Body of pancreas (tissue), 4 donors: ENCODE measurements at regions not wholly inside any gene's neighbourhood (a gene's known extent, or its start where the extent isn't known, plus 50 kb on each side); places are given as distances from the start of the nearest gene placed in this dataset.

Experiments
- ATAC-seq: fragments of 150-250 bp; one replicate; pipeline ENCODE4 v1.9.1; 2016
- DNase-seq, 4 donors: peaks; one replicate each; pipeline ENCODE4 v3.0.0-alpha.2; 2019
- H3K27ac ChIP-seq, 4 donors: fragments of 200-600 bp; sonication (generic); 1 replicate in 3 of 4; 2 replicates in 1 of 4; pipeline versions ENCODE4 v1.5.1 to v1.6.1; 2016 to 2019; ENCODE audit warnings: mild to moderate bottlenecking in 1 of 4, mixed read lengths in 1 of 4, moderate library complexity in 1 of 4
- H3K27me3 ChIP-seq, 2 donors: fragments of 200-600 bp; sonication (generic); one replicate each; pipeline ENCODE4 v1.6.0; 2016; ENCODE audit warnings: mild to moderate bottlenecking in 1 of 2
- H3K36me3 ChIP-seq, 2 donors: fragments of 200-600 bp; sonication (generic); replicated peaks in 1 of 2; 2 replicates each; pipeline ENCODE4 v1.5.1; 2016; ENCODE audit warnings: low read depth in 2 of 2; ENCODE audit not compliant: insufficient read depth in 1 of 2
- H3K4me1 ChIP-seq: fragments of 200-600 bp; sonication (generic); one replicate; pipeline ENCODE4 v1.6.0; 2016
- H3K4me3 ChIP-seq, 2 donors: fragments of 200-600 bp; sonication (generic); 1 replicate in 1 of 2; 2 replicates in 1 of 2; pipeline ENCODE4 v1.5.1; 2016 to 2019
- H3K9me3 ChIP-seq, 3 donors: fragments of 200-600 bp; sonication (generic); 1 replicate in 2 of 3; 2 replicates in 1 of 3; pipeline ENCODE4 v1.5.1; 2016
- POLR2A ChIP-seq, 3 donors: fragments of 450-650 bp; IDR thresholded peaks; one replicate each; pipeline ENCODE4 v1.6.1; 2016; ENCODE audit warnings: antibody characterized with exemption in 3 of 3, mild to moderate bottlenecking in 2 of 3
- WGBS, 2 donors: methylation state at CpG; one replicate each; pipeline ENCODE4 v1.1.5; 2017; 5-methylcytosine and 5-hydroxymethylcytosine counted together
- intact Hi-C: fragments of 100-400 bp; cut with DNase I; formaldehyde crosslinking; loops from one replicate; pipeline ENCODE4 v1.15.1; 2023
- TF ChIP-seq, protein P1 (sequence below), 7 experiments: fragments of 450-650 bp in 4 of 7; fragments of 200-600 bp in 3 of 7; sonication (generic) in 3 of 7; IDR thresholded peaks; one replicate each; pipeline ENCODE4 v1.5.1; 2016 to 2019; ENCODE audit warnings: antibody characterized with exemption in 7 of 7

GRCh38 chr13:22469452-22469851 lies 711.3 kb upstream of the SGCG start:
- no peak for TF ChIP-seq POLR2A (IDR thresholded peaks at IDR 0.05)
- TF ChIP-seq, protein P1, sequence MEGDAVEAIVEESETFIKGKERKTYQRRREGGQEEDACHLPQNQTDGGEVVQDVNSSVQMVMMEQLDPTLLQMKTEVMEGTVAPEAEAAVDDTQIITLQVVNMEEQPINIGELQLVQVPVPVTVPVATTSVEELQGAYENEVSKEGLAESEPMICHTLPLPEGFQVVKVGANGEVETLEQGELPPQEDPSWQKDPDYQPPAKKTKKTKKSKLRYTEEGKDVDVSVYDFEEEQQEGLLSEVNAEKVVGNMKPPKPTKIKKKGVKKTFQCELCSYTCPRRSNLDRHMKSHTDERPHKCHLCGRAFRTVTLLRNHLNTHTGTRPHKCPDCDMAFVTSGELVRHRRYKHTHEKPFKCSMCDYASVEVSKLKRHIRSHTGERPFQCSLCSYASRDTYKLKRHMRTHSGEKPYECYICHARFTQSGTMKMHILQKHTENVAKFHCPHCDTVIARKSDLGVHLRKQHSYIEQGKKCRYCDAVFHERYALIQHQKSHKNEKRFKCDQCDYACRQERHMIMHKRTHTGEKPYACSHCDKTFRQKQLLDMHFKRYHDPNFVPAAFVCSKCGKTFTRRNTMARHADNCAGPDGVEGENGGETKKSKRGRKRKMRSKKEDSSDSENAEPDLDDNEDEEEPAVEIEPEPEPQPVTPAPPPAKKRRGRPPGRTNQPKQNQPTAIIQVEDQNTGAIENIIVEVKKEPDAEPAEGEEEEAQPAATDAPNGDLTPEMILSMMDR (IDR thresholded peaks at IDR 0.05) = no peak
- H3K27me3 ChIP-seq = no peaks in the 10 kb centered on the region
- H3K4me1 ChIP-seq = peaks cover 5% of the 10 kb centered on the region
- H3K36me3 ChIP-seq = no peaks in the 10 kb centered on the region
- H3K4me3 ChIP-seq = no peak overlapping the region
- H3K9me3 ChIP-seq = no peaks in the 10 kb centered on the region
- WGBS, 2 donors = 69 to 86% methylated on average over 4 of the region's 4 CpGs
- DNase-seq = no peak
- H3K27ac ChIP-seq = no peak overlapping the region
- intact Hi-C loops = no loop called here
- no peak for ATAC-seq

GRCh38 chr13:22470075-22470474 lies 710.7 kb upstream of the SGCG start:
- Histone ChIP-seq H3K27me3 (no peaks in the 10 kb centered on the region), H3K36me3 (no peaks in the 10 kb centered on the region), H3K27ac (no peak overlapping the region), H3K4me3 (no peak overlapping the region), H3K4me1 (peaks cover 5% of the 10 kb centered on the region), H3K9me3 (no peaks in the 10 kb centered on the region)
- no peak for ATAC-seq
- WGBS, 2 donors = 84% methylated on average over 3 of the region's 3 CpGs
- intact Hi-C loops = no loop called here
- TF ChIP-seq, protein P1 (IDR thresholded peaks at IDR 0.05) = no peak
- TF ChIP-seq POLR2A (IDR thresholded peaks at IDR 0.05) = no peak
- no peak for DNase-seq

DNA sequence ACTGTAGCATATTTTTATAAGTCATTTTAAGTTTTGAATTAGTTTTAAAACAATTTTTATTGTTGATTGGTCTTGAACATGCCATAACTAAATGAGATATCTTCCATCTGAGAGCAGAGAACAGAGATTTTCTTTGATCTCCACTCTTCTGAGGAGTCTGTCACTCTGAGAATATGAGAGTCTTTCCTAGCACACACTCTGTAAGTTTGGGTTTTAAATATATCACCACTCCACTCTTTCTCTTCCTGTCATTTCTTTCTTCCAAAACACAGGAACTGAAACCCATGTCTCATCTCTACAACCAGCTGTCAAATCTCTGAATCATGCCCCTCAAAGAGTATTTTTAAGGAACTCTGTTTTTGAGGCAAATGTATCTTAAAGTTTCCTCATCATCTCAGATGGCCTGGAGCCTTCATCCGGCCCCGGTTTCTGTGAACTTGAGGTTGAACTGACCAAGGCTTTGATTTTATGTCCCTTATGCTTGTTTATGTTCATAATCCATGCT lies 698.2 kb upstream of the SGCG start:
- H3K27ac ChIP-seq = no peak overlapping the region
- ATAC-seq (no peak), DNase-seq (no peak)
- 77 to 90% methylated on average over 2 of the region's 2 CpGs for WGBS, 2 donors
- H3K27me3 ChIP-seq = no peaks in the 10 kb centered on the region
- H3K9me3 ChIP-seq = no peaks in the 10 kb centered on the region
- intact Hi-C loops = no loop called here
- H3K4me3 ChIP-seq = no peak overlapping the region
- H3K36me3 ChIP-seq = no peaks in the 10 kb centered on the region
- TF ChIP-seq, protein P1 (IDR thresholded peaks at IDR 0.05) = no peak
- no peak for TF ChIP-seq POLR2A (IDR thresholded peaks at IDR 0.05)
- H3K4me1 ChIP-seq = no peaks in the 10 kb centered on the region

- Histone ChIP-seq H3K36me3 (no peaks in the 10 kb centered on the region), H3K9me3 (no peaks in the 10 kb centered on the region), H3K4me1 (no peaks in the 10 kb centered on the region), H3K27ac (no peak overlapping the region), H3K4me3 (no peak overlapping the region), H3K27me3 (no peaks in the 10 kb centered on the region)
- DNase-seq (no peak), ATAC-seq (no peak)
- TF ChIP-seq, protein P1 (IDR thresholded peaks at IDR 0.05) = no peak
- TF ChIP-seq POLR2A (IDR thresholded peaks at IDR 0.05) = no peak
- intact Hi-C loops = no loop called here
- whole genome bisulfite sequencing, 2 donors = 88 to 100% methylated on average over 1 of the region's 1 CpG
Measured at GRCh38 chr13:22483276-22483675, 697.5 kb upstream of the SGCG start.

DNA sequence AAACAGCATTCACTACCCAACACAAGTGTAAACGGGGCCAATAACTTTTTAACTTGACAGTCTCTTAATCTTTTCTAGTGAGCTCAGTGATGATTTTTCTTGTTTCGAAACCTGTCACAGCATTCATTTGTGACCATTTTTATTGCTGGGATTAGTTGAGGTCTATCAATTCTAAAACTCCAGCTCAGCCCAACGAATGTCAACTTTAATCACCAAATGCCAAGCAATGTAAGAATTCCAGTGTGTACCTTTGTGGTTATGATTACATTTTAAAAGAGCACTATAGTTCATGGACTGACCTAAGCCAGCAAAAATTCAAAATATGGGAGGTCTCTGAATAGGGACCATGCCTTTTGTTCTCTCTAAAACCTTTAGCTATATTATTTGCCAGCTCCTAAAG lies 694.3 kb upstream of the SGCG start:
- H3K27me3 ChIP-seq = no peaks in the 10 kb centered on the region
- no peaks in the 10 kb centered on the region for H3K36me3 ChIP-seq
- H3K9me3 ChIP-seq = no peaks in the 10 kb centered on the region
- no peak for ATAC-seq
- DNase-seq = no peak
- no peak for TF ChIP-seq POLR2A (IDR thresholded peaks at IDR 0.05)
- TF ChIP-seq, protein P1 (IDR thresholded peaks at IDR 0.05) = no peak
- no peaks in the 10 kb centered on the region for H3K4me1 ChIP-seq
- intact Hi-C loops = no loop called here
- 37 to 42% methylated on average over 3 of the region's 3 CpGs for WGBS, 2 donors
- H3K27ac ChIP-seq = no peak overlapping the region
- no peak overlapping the region for H3K4me3 ChIP-seq
